H9 (cell line): ENCODE measurements at regions not wholly inside any gene's neighbourhood (a gene's known extent, or its start where the extent isn't known, plus 50 kb on each side); places are given as distances from the start of the nearest gene placed in this dataset.

Experiments used
- DNase-seq: peaks from one replicate; pipeline ENCODE4 v3.0.0-alpha.2; 2017
- H2AFZ ChIP-seq: one replicate; pipeline ENCODE4 v1.6.1; 2013; ENCODE audit warnings: mild to moderate bottlenecking, low read length, control low read depth, moderate library complexity
- H2AK5ac ChIP-seq: 2 replicates; pipeline ENCODE4 v1.6.1; 2013; ENCODE audit warnings: low read length, control low read depth, mixed read lengths; ENCODE audit not compliant: insufficient read length
- H2BK120ac ChIP-seq: one replicate; pipeline ENCODE4 v1.6.1; 2013; ENCODE audit warnings: low read depth, mild to moderate bottlenecking, low read length, control low read depth, inconsistent platforms; ENCODE audit not compliant: poor library complexity, severe bottlenecking
- H2BK12ac ChIP-seq: 2 replicates; pipeline ENCODE4 v1.6.1; 2013; ENCODE audit warnings: low read length, control low read depth, mixed read lengths, low read depth; ENCODE audit not compliant: insufficient read length
- H2BK15ac ChIP-seq: 2 replicates; pipeline ENCODE4 v1.6.1; 2013; ENCODE audit warnings: low read depth, low read length, control low read depth
- H2BK20ac ChIP-seq: one replicate; pipeline ENCODE4 v1.6.1; 2013; ENCODE audit warnings: low read depth, mild to moderate bottlenecking, low read length, control low read depth, inconsistent platforms; ENCODE audit not compliant: poor library complexity, severe bottlenecking
- H2BK5ac ChIP-seq: 2 replicates; pipeline ENCODE4 v1.6.1; 2013; ENCODE audit warnings: low read length, control low read depth, mixed read lengths; ENCODE audit not compliant: insufficient read length
- H3K14ac ChIP-seq: 2 replicates; pipeline ENCODE4 v1.6.1; 2013; ENCODE audit warnings: low read length, control low read depth; ENCODE audit not compliant: insufficient read depth
- H3K18ac ChIP-seq: 2 replicates; pipeline ENCODE4 v1.6.1; 2013; ENCODE audit warnings: low read depth, mild to moderate bottlenecking, mixed read lengths, low read length, control low read depth; ENCODE audit not compliant: insufficient read length
- H3K23ac ChIP-seq: 2 replicates; pipeline ENCODE4 v1.6.1; 2013; ENCODE audit warnings: low read length, control low read depth, mixed read lengths, low read depth; ENCODE audit not compliant: insufficient read length
- H3K23me2 ChIP-seq: 2 replicates; pipeline ENCODE4 v1.6.1; 2013; ENCODE audit warnings: low read depth, mild to moderate bottlenecking, mixed read lengths, low read length, control low read depth; ENCODE audit not compliant: insufficient read length, poor library complexity, severe bottlenecking
- H3K27ac ChIP-seq: 2 replicates; pipeline ENCODE4 v1.5.1; 2013; ENCODE audit warnings: low read length, control low read depth, mixed read lengths, low read depth; ENCODE audit not compliant: insufficient read length
- H3K27me3 ChIP-seq: 2 replicates; pipeline ENCODE4 v1.6.1; 2013; ENCODE audit warnings: low read length, control low read depth, inconsistent platforms; ENCODE audit not compliant: insufficient read depth
- H3K4ac ChIP-seq: 2 replicates; pipeline ENCODE4 v1.6.1; 2013; ENCODE audit warnings: low read depth, mild to moderate bottlenecking, control low read depth, inconsistent platforms, low read length, moderate library complexity
- H3K4me1 ChIP-seq: 2 replicates; pipeline ENCODE4 v1.6.1; 2013; ENCODE audit warnings: low read length, control low read depth, inconsistent platforms; ENCODE audit not compliant: insufficient read depth
- H3K4me2 ChIP-seq: 2 replicates; pipeline ENCODE4 v1.6.1; 2013; ENCODE audit warnings: low read length, control low read depth, mixed read lengths; ENCODE audit not compliant: insufficient read length, insufficient read depth
- H3K56ac ChIP-seq: 2 replicates; pipeline ENCODE4 v1.6.1; 2013; ENCODE audit warnings: low read depth, mild to moderate bottlenecking, mixed read lengths, low read length, control low read depth; ENCODE audit not compliant: insufficient read length
- H3K79me1 ChIP-seq: 2 replicates; pipeline ENCODE4 v1.6.1; 2013; ENCODE audit warnings: low read depth, mild to moderate bottlenecking, moderate library complexity, low read length, control low read depth, inconsistent platforms; ENCODE audit not compliant: insufficient read depth, poor library complexity, severe bottlenecking
- H3K79me2 ChIP-seq: 2 replicates; pipeline ENCODE4 v1.6.1; 2013; ENCODE audit warnings: low read length, control low read depth, inconsistent platforms; ENCODE audit not compliant: insufficient read depth
- H3K9ac ChIP-seq: 2 replicates; pipeline ENCODE4 v1.6.1; 2013; ENCODE audit warnings: low read length, control low read depth, mixed read lengths; ENCODE audit not compliant: insufficient read length; ENCODE audit errors: extremely low read depth
- H3K9me3 ChIP-seq: one replicate; pipeline ENCODE4 v1.6.1; 2013; ENCODE audit warnings: low read depth, low read length, inconsistent platforms; ENCODE audit not compliant: control insufficient read depth
- H3T11ph ChIP-seq: one replicate; pipeline ENCODE4 v1.6.1; 2013; ENCODE audit warnings: mild to moderate bottlenecking, low read length, control low read depth, inconsistent platforms
- H4K20me1 ChIP-seq: one replicate; pipeline ENCODE4 v1.6.1; 2013; ENCODE audit not compliant: control insufficient read depth, insufficient read length, insufficient read depth
- H4K5ac ChIP-seq: 2 replicates; pipeline ENCODE4 v1.6.1; 2013; ENCODE audit warnings: low read depth, mild to moderate bottlenecking, mixed read lengths, low read length, control low read depth; ENCODE audit not compliant: insufficient read length
- H4K8ac ChIP-seq: replicated peaks from 2 replicates; pipeline ENCODE4 v1.6.1; 2013; ENCODE audit warnings: low read length, control low read depth, mixed read lengths, low read depth; ENCODE audit not compliant: insufficient read length
- H4K91ac ChIP-seq: 2 replicates; pipeline ENCODE4 v1.6.1; 2013; ENCODE audit warnings: low read depth, mild to moderate bottlenecking, moderate library complexity, mixed read lengths, low read length, control low read depth; ENCODE audit not compliant: insufficient read length
- H3K27ac Mint-ChIP-seq, 3 experiments: 2 replicates in 2 of 3; 3 replicates in 1 of 3; pipeline ENCODE4 v1.8.0; 2020 to 2021; ENCODE audit warnings: mixed read lengths in 3 of 3, mild to moderate bottlenecking in 1 of 3, moderate library complexity in 1 of 3
- H3K27me3 Mint-ChIP-seq: 2 replicates; pipeline ENCODE4 v1.8.0; 2021; ENCODE audit warnings: low read depth, mild to moderate bottlenecking, moderate library complexity, mixed read lengths
- H3K36me3 Mint-ChIP-seq, 3 experiments: 2 replicates in 2 of 3; 3 replicates in 1 of 3; pipeline ENCODE4 v1.8.0; 2020 to 2021; ENCODE audit warnings: low read depth in 3 of 3, mixed read lengths in 3 of 3; ENCODE audit not compliant: insufficient read depth in 1 of 3
- H3K4me1 Mint-ChIP-seq, 2 experiments: 2 replicates each; pipeline ENCODE4 v1.8.0; 2020; ENCODE audit warnings: mixed read lengths in 2 of 2
- H3K4me3 Mint-ChIP-seq, 2 experiments: 2 replicates in 1 of 2; 3 replicates in 1 of 2; pipeline ENCODE4 v1.8.0; 2020 to 2021; ENCODE audit warnings: mild to moderate bottlenecking in 2 of 2, mixed read lengths in 2 of 2, moderate library complexity in 1 of 2
- H3K9me3 Mint-ChIP-seq, 2 experiments: 2 replicates in 1 of 2; 3 replicates in 1 of 2; pipeline ENCODE4 v1.8.0; 2020; ENCODE audit warnings: mild to moderate bottlenecking in 2 of 2, mixed read lengths in 2 of 2, moderate library complexity in 1 of 2
- CTCF ChIP-seq: fragments of 200-600 bp; sonication (generic); conservative IDR thresholded peaks from 3 replicates; pipeline ENCODE4 v1.8.0; 2021; ENCODE audit warnings: antibody characterized with exemption, mild to moderate bottlenecking
- WGBS: extraction: QIAGEN DNeasy Blood & Tissue Kit; methylation state at CpG from one replicate; pipeline ENCODE4 v1.1.7; 2013; ENCODE audit warnings: missing lambda C conversion rate, low lambda C conversion rate, mixed read lengths; ENCODE audit not compliant: insufficient read length; ENCODE audit errors: extremely low coverage; 5-methylcytosine and 5-hydroxymethylcytosine counted together

- H2BK120ac ChIP-seq, result no peak overlapping the region
- Mint-ChIP-seq H3K27me3 (no peaks in the 10 kb centered on the region), H3K36me3 (no peaks in the 10 kb centered on the region; a peak in 1 of 7 replicates), H3K9me3 (peaks cover 0 to 6% of the 10 kb centered on the region in 2 experiments; a peak in 2 of 5 replicates), H3K4me3 (no peak overlapping the region), H3K27ac (0 out of 7 replicates have a peak overlapping the region, but pooled peaks of 1 of the 3 experiments have one; percentile 12), H3K4me1 (peaks cover 28 to 33% of the 10 kb centered on the region in 2 experiments)
- no peak for DNase-seq
- H2AFZ ChIP-seq, result no peak overlapping the region
- H3K56ac ChIP-seq, result no peak overlapping the region
- H3T11ph ChIP-seq, result no peak overlapping the region
- H2BK5ac ChIP-seq, result no peak overlapping the region
- 0 out of 2 replicates have a peak, but pooled peaks cover 2% of the 10 kb centered on the region for H3K4me1 ChIP-seq
- H3K14ac ChIP-seq, result no peak overlapping the region
- no peak overlapping the region for H3K18ac ChIP-seq
- H3K27ac ChIP-seq, result no peak overlapping the region
- no peak overlapping the region for H3K4ac ChIP-seq
- no peak overlapping the region for H4K8ac ChIP-seq
- H4K20me1 ChIP-seq, result no peaks in the 10 kb centered on the region
- H3K23me2 ChIP-seq, result no peaks in the 10 kb centered on the region
- H4K5ac ChIP-seq, result no peak overlapping the region
- WGBS, result no CpG with 5 or more reads among the region's 5 CpGs
- no peak overlapping the region for H3K23ac ChIP-seq
- H3K4me2 ChIP-seq, result no peak overlapping the region
- TF ChIP-seq CTCF, result no peak
- no peak overlapping the region for H2BK12ac ChIP-seq
- H2AK5ac ChIP-seq, result no peak overlapping the region
- no peak overlapping the region for H4K91ac ChIP-seq
- no peak overlapping the region for H2BK15ac ChIP-seq
- H3K9me3 ChIP-seq, result no peaks in the 10 kb centered on the region
- H3K27me3 ChIP-seq, result no peaks in the 10 kb centered on the region
- H3K79me1 ChIP-seq, result no peaks in the 10 kb centered on the region
- no peak overlapping the region for H2BK20ac ChIP-seq
- no peak overlapping the region for H3K9ac ChIP-seq
- H3K79me2 ChIP-seq, result no peaks in the 10 kb centered on the region
These were observed 1147.6 kb upstream of the ADGRL4 start for GRCh38 chr1:80154176-80154575.
